Sigmoid colon (tissue), 4 donors: ENCODE measurements at regions not wholly inside any gene's neighbourhood (a gene's known extent, or its start where the extent isn't known, plus 50 kb on each side); places are given as distances from the start of the nearest gene placed in this dataset.
"Not testable (repeated sequence)": the region's sequence is repeated elsewhere in the genome, so short reads cannot be mapped to it uniquely, and the experiment has no call there.

Experiments
- EP300 ChIP-seq, 4 donors: sonication (generic); formaldehyde crosslinking; IDR thresholded peaks; one replicate each; pipeline ENCODE4 v1.6.1; 2017; ENCODE audit warnings: antibody characterized with exemption in 4 of 4
- POLR2A ChIP-seq, 2 donors: fragments of 450-650 bp; IDR thresholded peaks; one replicate each; pipeline ENCODE4 v1.6.1; 2016; ENCODE audit warnings: antibody characterized with exemption in 2 of 2, mild to moderate bottlenecking in 2 of 2, moderate library complexity in 2 of 2

- not testable (repeated sequence) for TF ChIP-seq EP300, POLR2A (IDR thresholded peaks at IDR 0.05)
These were observed 4779.2 kb upstream of the OR11H1 start for GRCh38 chr22:10748751-10749150.
